GM21423 (cell line): ENCODE measurements at regions not wholly inside any gene's neighbourhood (a gene's known extent, or its start where the extent isn't known, plus 50 kb on each side); places are given as distances from the start of the nearest gene placed in this dataset.
"Not testable (repeated sequence)": the region's sequence is repeated elsewhere in the genome, so short reads cannot be mapped to it uniquely, and the experiment has no call there.

Source experiments
- ATAC-seq: cut with Tn5 transposase; IDR thresholded peaks from one replicate; pipeline ENCODE4 v1.9.1; 2021; ENCODE audit warnings: mild to moderate bottlenecking, moderate library complexity; ENCODE audit not compliant: unreplicated experiment

DNA sequence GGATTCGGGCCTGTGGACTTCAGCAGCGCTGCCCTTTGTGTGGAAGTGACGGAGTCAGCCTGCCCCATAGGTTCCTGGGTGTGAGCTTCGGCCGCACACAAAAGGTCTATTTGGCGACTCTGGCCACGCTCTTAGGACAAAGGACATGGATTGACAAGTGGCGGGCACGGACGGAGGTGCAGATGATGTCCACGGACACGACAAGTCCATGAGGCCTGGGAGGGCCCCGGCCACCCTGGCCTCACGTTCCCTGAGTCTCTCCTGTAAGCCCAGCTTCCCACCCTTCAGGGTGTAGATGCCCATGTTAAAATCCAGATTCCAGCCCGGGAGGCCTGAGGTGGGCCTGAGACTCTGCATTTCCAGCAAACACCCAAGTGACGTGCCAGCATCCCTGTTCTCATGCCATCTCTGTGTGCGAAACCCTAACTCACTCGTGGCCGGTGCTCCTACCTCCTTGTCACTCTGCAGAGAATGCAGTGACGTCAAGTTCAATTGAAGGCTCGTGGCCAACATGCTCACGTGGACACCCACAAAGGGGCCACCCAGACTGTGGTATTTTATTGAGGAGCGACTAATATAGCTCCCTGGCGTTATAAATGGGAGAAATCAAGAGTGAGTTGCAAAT, 111.7 kb downstream of the RTP5 start:
- ATAC-seq = no peak

GRCh38 chr2:241982706-241983570, 113.4 kb downstream of the RTP5 start:
- no peak for ATAC-seq

DNA sequence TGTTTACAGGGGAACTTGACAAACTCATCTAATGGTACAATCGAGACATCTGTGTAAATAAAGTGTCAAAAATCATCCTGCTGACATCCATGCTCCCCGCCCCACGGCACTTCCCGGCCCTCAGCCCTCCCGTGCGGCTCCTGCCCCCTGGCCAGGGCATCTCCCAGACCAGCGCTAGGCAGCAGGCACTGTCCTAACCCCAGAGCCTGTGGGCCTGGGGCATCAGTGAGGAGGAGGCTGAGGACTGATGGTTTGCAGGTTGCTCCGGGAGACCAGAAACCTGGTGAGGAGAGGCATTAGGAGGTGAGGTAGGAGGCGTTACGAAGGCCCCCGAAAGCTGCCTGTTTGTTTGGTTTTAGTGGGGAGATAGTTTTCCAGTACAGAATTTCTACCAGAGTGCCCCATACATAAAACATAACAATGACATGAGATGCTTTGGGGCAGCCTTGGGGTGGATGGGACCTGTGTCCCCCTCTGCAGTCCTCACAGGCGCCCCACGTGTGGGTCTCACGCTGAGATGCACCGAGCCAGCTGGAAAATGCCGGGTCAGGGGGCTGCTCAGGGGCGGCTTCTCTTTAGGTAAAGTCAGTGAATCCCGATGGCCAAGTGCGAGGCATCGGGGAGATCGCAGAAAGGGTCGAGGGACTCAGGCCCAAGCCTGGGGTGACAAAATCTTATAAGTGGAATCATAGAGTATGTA, 114.2 kb downstream of the RTP5 start:
- no peak for ATAC-seq

DNA sequence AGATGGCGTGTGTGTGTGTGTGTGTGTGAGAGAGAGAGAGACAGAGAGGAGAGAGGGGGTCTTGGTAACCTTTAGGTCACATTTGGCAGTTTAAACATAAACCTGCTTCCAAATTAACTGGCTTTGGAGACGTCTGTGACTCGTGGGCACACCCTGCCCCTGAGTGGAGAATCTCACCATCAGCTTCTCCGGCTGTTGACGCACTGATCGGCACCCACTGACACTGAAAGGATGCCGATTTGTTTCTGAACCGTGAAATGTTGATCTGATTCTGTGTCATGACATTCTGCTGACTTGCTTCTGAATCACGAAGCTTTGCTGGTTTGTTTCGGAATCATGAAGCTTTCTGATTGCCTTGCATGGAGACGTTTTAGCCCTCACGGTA, 114.7 kb downstream of the RTP5 start:
- ATAC-seq = no peak

DNA sequence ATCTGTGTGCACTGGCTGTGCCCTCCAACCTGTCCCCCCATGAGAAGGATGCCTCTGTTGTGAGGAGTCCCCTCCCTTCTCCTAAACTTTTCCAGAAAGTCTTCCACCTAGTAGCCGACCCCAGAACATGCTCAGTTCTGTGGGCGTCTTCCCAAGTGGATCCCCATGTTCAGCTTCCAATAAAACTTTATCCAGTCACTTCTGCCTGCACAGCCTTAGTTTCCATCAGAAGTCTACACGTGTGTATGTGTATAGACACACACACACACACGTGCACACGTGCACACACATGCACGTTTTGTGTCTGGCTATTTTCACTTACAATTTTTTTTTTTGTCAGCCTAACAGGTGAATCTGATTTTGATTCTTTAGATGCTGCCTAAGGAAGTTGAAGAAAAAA, 115.1 kb downstream of the RTP5 start:
- no peak for ATAC-seq

DNA sequence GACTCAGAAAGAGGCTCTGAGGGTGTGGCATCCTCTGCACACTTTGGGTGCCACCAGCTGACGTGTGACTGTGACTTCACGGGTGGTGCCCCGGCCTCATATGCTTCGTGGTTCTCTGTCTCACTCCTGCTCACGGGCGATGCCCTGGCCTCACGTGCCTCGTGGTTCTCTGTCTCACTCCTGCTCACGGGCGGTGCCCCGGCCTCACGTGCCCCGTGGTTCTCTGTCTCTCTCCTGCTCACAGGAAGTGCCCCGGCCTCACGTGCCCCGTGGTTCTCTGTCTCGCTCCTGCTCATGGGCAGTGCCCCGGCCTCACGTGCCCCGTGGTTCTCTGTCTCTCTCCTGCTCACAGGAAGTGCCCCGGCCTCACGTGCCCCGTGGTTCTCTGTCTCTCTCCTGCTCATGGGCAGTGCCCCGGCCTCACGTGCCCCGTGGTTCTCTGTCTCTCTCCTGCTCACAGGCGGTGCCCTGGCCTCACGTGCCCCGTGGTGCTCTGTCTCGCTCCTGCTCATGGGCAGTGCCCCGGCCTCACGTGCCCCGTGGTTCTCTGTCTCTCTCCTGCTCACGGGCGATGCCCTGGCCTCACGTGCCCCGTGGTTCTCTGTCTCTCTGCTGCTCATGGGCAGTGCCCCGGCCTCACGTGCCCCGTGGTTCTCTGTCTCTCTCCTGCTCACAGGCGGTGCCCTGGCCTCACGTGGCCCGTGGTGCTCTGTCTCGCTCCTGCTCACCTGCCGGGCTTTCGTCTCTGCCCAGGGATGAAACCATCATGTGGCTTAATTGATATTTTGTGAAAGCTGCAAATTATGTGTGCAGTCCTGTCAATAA, 115.8 kb downstream of the RTP5 start:
- ATAC-seq = not testable (repeated sequence)

DNA sequence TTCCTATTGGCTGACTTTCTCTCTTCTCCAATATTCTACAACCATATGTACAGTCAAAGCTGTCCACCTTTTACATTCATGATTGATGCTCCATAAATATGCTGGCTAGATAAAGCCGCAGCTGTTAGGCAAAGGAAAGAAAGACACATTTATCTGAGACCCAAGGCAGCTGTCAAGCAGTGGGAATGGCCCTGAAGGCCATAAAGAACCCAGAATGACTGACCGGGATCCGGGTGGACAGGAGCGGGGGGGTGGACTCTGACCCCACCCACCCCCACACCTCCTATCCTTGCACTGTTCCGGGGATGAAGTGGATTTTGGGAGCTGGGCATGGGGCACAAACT, 116.4 kb downstream of the RTP5 start:
- no peak for ATAC-seq

DNA sequence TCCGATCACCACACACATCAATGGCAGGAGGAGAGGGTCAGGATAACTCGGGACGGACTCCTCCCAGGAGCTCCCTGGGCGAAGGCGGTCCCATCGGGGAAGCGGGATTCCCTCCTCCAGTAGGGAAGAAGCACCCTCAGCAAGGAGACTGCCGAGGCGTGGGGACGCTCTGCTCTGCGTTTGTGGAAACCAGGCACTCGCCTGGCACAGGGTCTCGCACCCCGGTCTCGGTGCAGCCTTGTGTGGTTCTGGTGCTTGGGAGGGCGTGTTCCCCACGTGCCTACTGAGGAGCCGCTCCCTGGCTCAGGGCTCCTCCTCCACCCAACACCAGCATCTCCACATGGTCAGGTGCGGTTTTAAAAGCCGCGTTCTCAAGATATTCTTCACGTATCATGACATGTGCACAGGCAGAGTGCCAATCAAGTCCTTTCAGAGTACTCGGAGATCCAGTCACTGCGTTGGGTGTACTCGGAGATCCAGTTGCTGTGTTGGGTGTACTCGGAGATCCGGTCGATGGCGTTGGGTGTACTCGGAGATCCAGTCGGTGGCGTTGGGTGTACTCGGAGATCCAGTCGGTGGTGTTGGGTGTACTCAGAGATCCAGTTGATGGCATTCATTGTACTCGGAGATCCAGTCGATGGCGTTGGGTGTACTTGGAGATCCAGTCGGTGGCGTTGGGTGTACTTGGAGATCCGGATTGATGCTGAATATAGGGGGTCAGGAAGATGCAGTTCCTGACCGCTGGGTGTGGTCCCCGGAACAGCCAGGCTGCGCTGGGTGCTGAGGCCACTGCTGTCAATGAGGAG, 117.5 kb downstream of the RTP5 start:
- no peak for ATAC-seq

DNA sequence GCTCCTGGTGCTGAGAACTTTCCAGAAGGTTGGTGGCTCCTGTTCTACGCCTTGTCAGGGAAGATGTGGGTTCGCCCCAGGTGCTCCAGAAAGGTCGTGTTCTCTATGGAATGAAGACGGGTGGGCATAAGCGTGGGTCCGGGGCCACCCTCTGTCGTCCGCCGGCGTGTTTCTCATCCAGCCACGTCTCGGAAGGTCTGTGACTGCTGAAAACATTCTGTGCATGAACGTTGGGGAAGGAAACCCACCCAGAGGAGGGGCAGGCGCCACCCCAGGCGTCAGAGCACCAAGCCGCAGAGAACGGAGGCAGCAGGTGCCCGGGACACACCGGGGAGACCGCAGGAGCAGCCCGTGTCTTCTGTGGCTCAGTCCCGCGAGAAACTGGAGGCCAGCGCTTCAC, 118.2 kb downstream of the RTP5 start:
- ATAC-seq = no peak

- no peak for ATAC-seq
Observed at GRCh38 chr2:241988146-241988545, 118.6 kb downstream of the RTP5 start.

DNA sequence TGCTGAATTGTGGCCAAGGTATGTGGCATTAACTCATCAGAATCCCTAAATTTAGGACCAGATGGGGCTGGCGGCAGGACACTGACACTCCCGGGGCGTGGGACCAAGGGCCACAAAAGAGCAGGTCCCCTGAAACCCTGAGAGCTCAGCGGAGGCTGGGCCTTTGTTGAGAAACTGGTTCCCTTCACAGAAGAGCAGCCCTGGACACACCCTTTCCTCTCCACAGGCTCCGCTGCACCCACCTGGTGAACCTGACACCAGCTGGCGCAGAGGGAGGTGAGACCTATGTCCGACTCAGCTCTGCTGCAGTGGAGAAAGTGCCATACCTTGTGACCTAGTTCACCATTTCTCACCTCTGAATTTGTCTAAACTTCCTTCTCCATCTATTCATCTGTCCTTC, 119.5 kb downstream of the RTP5 start:
- ATAC-seq = no peak

- ATAC-seq = no peak
Observed at GRCh38 chr2:241990466-241990865, 120.9 kb downstream of the RTP5 start.

- ATAC-seq = no peak
Observed at GRCh38 chr2:241991299-241991698, 121.8 kb downstream of the RTP5 start.

DNA sequence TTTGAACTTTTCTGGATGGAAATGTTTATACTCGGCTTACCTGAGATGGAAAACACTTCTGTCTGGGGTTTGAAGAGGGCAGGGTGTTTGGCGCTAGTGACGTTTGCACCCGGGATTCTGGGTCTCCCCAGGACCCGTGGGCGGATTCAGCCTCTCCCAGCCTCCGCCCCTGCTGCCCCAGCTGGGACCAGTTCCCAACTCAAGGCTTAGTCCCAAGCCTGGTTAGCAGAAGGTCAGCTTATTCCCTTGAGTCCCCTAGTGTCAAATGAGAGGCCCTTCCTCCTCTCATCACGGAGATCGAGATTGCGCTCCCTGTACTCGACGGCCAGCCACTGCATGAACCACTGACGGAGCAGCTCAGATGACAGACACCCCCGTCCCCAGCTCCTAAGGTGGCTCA, 123.2 kb downstream of the RTP5 start:
- no peak for ATAC-seq

GRCh38 chr2:241993386-241994005, 124.0 kb downstream of the RTP5 start:
- no peak for ATAC-seq

- no peak for ATAC-seq
Observed at GRCh38 chr2:241994086-241994485, 124.6 kb downstream of the RTP5 start.

DNA sequence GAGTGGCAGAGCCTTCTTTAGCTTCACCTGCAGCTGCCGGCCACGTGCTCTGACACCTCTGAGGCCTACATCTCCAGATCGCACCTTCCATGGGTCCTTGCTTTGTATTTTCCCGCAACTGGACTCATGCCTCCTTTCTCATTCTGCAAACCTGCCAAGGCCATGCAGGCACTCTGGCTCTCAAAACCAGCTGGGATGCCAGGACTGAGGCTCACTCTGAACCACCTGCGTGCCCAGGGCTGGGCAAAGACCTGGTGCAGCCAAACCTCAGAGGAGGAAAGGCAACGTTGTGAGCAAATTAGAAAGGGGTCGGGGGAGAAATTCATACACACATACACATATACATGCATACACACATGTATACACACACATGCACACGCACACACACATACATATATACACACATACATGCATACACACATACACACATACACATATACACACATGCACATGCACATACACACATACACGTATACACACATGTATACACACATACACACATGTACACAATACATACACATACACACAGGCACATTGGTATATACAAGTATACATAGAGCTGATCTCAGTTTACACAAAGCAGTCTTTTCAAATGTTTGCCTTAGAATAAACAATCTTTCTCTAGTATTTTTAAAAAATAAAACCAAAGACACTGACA, 125.2 kb downstream of the RTP5 start:
- ATAC-seq = no peak

DNA sequence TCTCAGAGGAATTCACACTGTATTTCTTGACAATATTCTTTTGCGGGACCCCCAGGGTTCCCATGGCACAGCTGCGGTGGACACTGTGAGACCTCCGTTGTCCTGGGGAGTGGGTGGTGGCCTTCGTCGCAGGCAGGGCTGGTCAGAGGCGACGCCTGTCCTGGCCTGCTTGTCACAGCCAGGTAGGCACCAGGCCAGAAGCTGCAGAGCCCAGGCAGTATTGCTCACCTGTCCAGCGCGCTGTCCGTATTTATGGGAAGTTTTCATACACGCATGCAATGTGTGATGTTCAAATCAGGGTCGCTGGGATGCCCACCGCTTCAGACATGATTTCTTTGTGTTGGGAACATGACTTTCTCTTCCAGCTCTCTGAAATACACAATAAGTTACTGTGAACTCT, 126.6 kb downstream of the RTP5 start:
- no peak for ATAC-seq

GRCh38 chr2:241997017-241997416, 127.5 kb downstream of the RTP5 start:
- ATAC-seq = no peak
